Liver (tissue), 8 donors: ENCODE measurements at regions not wholly inside any gene's neighbourhood (a gene's known extent, or its start where the extent isn't known, plus 50 kb on each side); places are given as distances from the start of the nearest gene placed in this dataset.
A peak's percentile ranks its signal among the peaks of the same experiment; 100 is the strongest.

Experiments used
- DNase-seq: peaks from one replicate; pipeline ENCODE4 v3.0.0-alpha.2; 2017; ENCODE audit warnings: low spot score
- H3K27ac ChIP-seq, 2 donors: one replicate each; pipeline ENCODE4 v1.7.0; 2013; ENCODE audit warnings: inconsistent platforms in 2 of 2, low read length in 2 of 2, control low read depth in 1 of 2, low read depth in 1 of 2, mild to moderate bottlenecking in 1 of 2
- H3K27me3 ChIP-seq, 4 donors: one replicate each; pipeline versions ENCODE4 v1.6.1 to v1.7.0; 2013; ENCODE audit warnings: low read length in 3 of 4, inconsistent platforms in 1 of 4, mild to moderate bottlenecking in 1 of 4, moderate library complexity in 1 of 4; ENCODE audit not compliant: control insufficient read depth in 4 of 4, insufficient read depth in 4 of 4
- H3K36me3 ChIP-seq, 4 donors: one replicate each; pipeline versions ENCODE4 v1.6.1 to v1.7.0; 2013; ENCODE audit warnings: low read length in 3 of 4, mild to moderate bottlenecking in 3 of 4, low read depth in 1 of 4, moderate library complexity in 1 of 4; ENCODE audit not compliant: control insufficient read depth in 4 of 4, insufficient read depth in 3 of 4
- H3K4me1 ChIP-seq, 4 donors: one replicate each; pipeline versions ENCODE4 v1.6.1 to v1.7.0; 2013; ENCODE audit warnings: low read length in 3 of 4, mild to moderate bottlenecking in 3 of 4, moderate library complexity in 1 of 4; ENCODE audit not compliant: control insufficient read depth in 4 of 4, insufficient read depth in 4 of 4
- H3K4me3 ChIP-seq, 3 donors: one replicate each; pipeline versions ENCODE4 v1.6.1 to v1.7.0; 2013; ENCODE audit warnings: low read length in 3 of 3, control low read depth in 1 of 3, low read depth in 1 of 3, mild to moderate bottlenecking in 1 of 3
- H3K9ac ChIP-seq, 2 donors: one replicate each; pipeline ENCODE4 v1.7.0; 2013; ENCODE audit warnings: low read length in 2 of 2, mild to moderate bottlenecking in 2 of 2, moderate library complexity in 2 of 2, control low read depth in 1 of 2, low read depth in 1 of 2
- H3K9me3 ChIP-seq, 4 donors: one replicate each; pipeline versions ENCODE4 v1.6.1 to v1.7.0; 2013; ENCODE audit warnings: low read length in 3 of 4; ENCODE audit not compliant: control insufficient read depth in 4 of 4
- EGR1 ChIP-seq, 2 donors: IDR thresholded peaks; 2 replicates each; pipeline ENCODE4 v1.6.1; 2016 to 2018; ENCODE audit warnings: antibody characterized with exemption in 2 of 2, low read depth in 2 of 2
- FOXA1 ChIP-seq: IDR thresholded peaks from 2 replicates; pipeline ENCODE4 v1.6.1; 2016; ENCODE audit warnings: antibody characterized with exemption
- FOXA2 ChIP-seq: IDR thresholded peaks from 2 replicates; pipeline ENCODE4 v1.6.1; 2016; ENCODE audit warnings: antibody characterized with exemption
- GABPA ChIP-seq, 2 donors: IDR thresholded peaks in 1 of 2; conservative IDR thresholded peaks in 1 of 2; 2 replicates each; pipeline ENCODE4 v1.6.1; 2016; ENCODE audit warnings: antibody characterized with exemption in 2 of 2, mild to moderate bottlenecking in 1 of 2, moderate library complexity in 1 of 2
- HNF4A ChIP-seq, 2 donors: conservative IDR thresholded peaks; 2 replicates each; pipeline ENCODE4 v1.6.1; 2016; ENCODE audit warnings: antibody characterized with exemption in 2 of 2, mild to moderate bottlenecking in 2 of 2
- HNF4G ChIP-seq: IDR thresholded peaks from 2 replicates; pipeline ENCODE4 v1.6.1; 2016; ENCODE audit warnings: antibody characterized with exemption
- JUND ChIP-seq, 2 donors: IDR thresholded peaks; 2 replicates each; pipeline ENCODE4 v1.6.1; 2016; ENCODE audit warnings: antibody characterized with exemption in 2 of 2
- NR2F2 ChIP-seq: IDR thresholded peaks from 2 replicates; pipeline ENCODE4 v1.6.1; 2016; ENCODE audit warnings: antibody characterized with exemption
- RAD21 ChIP-seq, 2 donors: IDR thresholded peaks; 2 replicates each; pipeline ENCODE4 v1.6.1; 2016; ENCODE audit warnings: antibody characterized with exemption in 2 of 2, mild to moderate bottlenecking in 2 of 2
- RXRA ChIP-seq, 2 donors: IDR thresholded peaks; 2 replicates each; pipeline ENCODE4 v1.6.1; 2017 to 2018; ENCODE audit warnings: antibody characterized with exemption in 2 of 2, mild to moderate bottlenecking in 1 of 2
- SP1 ChIP-seq: IDR thresholded peaks from 2 replicates; pipeline ENCODE4 v1.6.1; 2018; ENCODE audit warnings: antibody characterized with exemption, mild to moderate bottlenecking
- TAF1 ChIP-seq: conservative IDR thresholded peaks from 2 replicates; pipeline ENCODE4 v1.6.1; 2016; ENCODE audit warnings: antibody characterized with exemption, mild to moderate bottlenecking
- YY1 ChIP-seq: IDR thresholded peaks from 2 replicates; pipeline ENCODE4 v1.6.1; 2016; ENCODE audit warnings: antibody characterized with exemption, mild to moderate bottlenecking
- WGBS: extraction: QIAGEN DNeasy Blood & Tissue Kit; methylation state at CpG from one replicate; pipeline ENCODE4 v1.1.7; 2013; 5-methylcytosine and 5-hydroxymethylcytosine counted together
- TF ChIP-seq, protein P1 (sequence below): IDR thresholded peaks from 2 replicates; pipeline ENCODE4 v1.6.1; 2016; ENCODE audit warnings: antibody characterized with exemption
- TF ChIP-seq, protein P2 (sequence below): IDR thresholded peaks from 2 replicates; pipeline ENCODE4 v1.6.1; 2016; ENCODE audit warnings: antibody characterized with exemption
- TF ChIP-seq, protein P3 (sequence below): fragments of 150-350 bp; IDR thresholded peaks from 2 replicates; pipeline ENCODE4 v1.5.1; 2017; ENCODE audit warnings: improper control_type of control experiment, low read depth, low read length; ENCODE audit not compliant: missing input control
- TF ChIP-seq, protein P4 (sequence below): IDR thresholded peaks from 2 replicates; pipeline ENCODE4 v1.6.1; 2016; ENCODE audit warnings: antibody characterized with exemption, mild to moderate bottlenecking
- TF ChIP-seq, protein P5 (sequence below): IDR thresholded peaks from 2 replicates; pipeline ENCODE4 v1.6.1; 2016; ENCODE audit warnings: antibody characterized with exemption
- donor health status: healthy.
- donor health status: healthy.
- donor health status: healthy.
- donor health status: healthy.
- donor health status: healthy.

DNA sequence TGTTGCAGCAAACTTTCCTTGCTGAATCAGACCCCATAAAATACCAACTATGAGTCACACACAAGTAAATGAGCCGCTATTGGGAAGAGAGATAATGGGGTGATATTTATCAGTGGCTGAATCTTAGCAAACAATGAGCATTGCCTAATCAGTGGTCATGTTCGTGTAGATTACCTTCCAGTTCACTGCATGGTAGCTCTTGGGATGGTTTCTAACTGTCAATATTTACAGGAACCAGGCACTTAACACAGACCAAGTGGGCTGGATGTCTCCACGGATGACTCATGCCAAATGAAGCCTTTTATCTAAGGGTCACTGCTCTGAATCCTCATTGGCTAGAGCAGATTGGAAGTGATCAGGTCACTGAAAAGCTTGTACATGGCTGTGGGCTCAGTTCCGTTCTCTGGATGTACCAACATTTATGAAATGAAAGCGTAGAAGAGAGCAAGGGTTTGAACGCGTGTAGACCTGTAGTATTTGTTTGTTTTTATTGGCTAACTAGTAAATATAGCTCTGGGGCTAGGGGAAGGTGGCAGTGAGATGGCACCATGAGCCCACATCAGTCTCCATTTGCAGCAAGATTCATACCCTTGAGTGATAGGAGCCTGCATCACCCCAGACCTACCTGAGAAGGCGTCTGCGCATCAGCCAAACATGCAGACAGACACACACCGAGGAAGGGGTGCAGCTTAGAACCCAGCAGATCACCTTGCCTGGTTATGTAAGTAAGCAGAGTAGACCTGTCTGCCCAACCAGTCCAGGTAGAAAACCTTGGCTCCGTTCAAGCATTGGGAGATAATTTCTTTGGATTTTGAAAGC is 153.3 kb downstream of the TOMM20 start:
- H3K9ac ChIP-seq, result peak overlapping the region; percentile 14 to 60
- H3K27me3 ChIP-seq, result no peaks in the 10 kb centered on the region
- no peak for DNase-seq
- 32% methylated on average over 11 of the region's 11 CpGs for WGBS
- TF ChIP-seq, protein P1, sequence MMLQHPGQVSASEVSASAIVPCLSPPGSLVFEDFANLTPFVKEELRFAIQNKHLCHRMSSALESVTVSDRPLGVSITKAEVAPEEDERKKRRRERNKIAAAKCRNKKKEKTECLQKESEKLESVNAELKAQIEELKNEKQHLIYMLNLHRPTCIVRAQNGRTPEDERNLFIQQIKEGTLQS, result peak; percentile 98
- TF ChIP-seq EGR1 (IDR thresholded peaks at IDR 0.05; ENCODE audit: low read depth in 2 of 2), result peak in 1 of 2 donors; percentile 85
- TF ChIP-seq, protein P2, sequence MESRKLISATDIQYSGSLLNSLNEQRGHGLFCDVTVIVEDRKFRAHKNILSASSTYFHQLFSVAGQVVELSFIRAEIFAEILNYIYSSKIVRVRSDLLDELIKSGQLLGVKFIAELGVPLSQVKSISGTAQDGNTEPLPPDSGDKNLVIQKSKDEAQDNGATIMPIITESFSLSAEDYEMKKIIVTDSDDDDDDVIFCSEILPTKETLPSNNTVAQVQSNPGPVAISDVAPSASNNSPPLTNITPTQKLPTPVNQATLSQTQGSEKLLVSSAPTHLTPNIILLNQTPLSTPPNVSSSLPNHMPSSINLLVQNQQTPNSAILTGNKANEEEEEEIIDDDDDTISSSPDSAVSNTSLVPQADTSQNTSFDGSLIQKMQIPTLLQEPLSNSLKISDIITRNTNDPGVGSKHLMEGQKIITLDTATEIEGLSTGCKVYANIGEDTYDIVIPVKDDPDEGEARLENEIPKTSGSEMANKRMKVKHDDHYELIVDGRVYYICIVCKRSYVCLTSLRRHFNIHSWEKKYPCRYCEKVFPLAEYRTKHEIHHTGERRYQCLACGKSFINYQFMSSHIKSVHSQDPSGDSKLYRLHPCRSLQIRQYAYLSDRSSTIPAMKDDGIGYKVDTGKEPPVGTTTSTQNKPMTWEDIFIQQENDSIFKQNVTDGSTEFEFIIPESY, result peak; percentile 84
- peak; percentile 90 for TF ChIP-seq NR2F2
- peak; percentile 39 for TF ChIP-seq TAF1
- TF ChIP-seq HNF4A (conservative IDR thresholded peaks at IDR 0.05), result peak; percentile 84 to 91
- TF ChIP-seq, protein P3, sequence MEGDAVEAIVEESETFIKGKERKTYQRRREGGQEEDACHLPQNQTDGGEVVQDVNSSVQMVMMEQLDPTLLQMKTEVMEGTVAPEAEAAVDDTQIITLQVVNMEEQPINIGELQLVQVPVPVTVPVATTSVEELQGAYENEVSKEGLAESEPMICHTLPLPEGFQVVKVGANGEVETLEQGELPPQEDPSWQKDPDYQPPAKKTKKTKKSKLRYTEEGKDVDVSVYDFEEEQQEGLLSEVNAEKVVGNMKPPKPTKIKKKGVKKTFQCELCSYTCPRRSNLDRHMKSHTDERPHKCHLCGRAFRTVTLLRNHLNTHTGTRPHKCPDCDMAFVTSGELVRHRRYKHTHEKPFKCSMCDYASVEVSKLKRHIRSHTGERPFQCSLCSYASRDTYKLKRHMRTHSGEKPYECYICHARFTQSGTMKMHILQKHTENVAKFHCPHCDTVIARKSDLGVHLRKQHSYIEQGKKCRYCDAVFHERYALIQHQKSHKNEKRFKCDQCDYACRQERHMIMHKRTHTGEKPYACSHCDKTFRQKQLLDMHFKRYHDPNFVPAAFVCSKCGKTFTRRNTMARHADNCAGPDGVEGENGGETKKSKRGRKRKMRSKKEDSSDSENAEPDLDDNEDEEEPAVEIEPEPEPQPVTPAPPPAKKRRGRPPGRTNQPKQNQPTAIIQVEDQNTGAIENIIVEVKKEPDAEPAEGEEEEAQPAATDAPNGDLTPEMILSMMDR, result no peak
- TF ChIP-seq YY1, result peak; percentile 81
- TF ChIP-seq RXRA (IDR thresholded peaks at IDR 0.05), result peak; percentile 97 to 99
- peak; percentile 100 for TF ChIP-seq JUND (IDR thresholded peaks at IDR 0.05)
- peak; percentile 98 for TF ChIP-seq SP1
- TF ChIP-seq FOXA1, result peak; percentile 99
- peak; percentile 40 for TF ChIP-seq HNF4G
- TF ChIP-seq FOXA2, result peak; percentile 98
- peak in 1 of 2 donors; percentile 63 for TF ChIP-seq GABPA (IDR thresholded peaks at IDR 0.05 in 1 of 2, conservative IDR thresholded peaks at IDR 0.05 in 1 of 2)
- TF ChIP-seq, protein P4, sequence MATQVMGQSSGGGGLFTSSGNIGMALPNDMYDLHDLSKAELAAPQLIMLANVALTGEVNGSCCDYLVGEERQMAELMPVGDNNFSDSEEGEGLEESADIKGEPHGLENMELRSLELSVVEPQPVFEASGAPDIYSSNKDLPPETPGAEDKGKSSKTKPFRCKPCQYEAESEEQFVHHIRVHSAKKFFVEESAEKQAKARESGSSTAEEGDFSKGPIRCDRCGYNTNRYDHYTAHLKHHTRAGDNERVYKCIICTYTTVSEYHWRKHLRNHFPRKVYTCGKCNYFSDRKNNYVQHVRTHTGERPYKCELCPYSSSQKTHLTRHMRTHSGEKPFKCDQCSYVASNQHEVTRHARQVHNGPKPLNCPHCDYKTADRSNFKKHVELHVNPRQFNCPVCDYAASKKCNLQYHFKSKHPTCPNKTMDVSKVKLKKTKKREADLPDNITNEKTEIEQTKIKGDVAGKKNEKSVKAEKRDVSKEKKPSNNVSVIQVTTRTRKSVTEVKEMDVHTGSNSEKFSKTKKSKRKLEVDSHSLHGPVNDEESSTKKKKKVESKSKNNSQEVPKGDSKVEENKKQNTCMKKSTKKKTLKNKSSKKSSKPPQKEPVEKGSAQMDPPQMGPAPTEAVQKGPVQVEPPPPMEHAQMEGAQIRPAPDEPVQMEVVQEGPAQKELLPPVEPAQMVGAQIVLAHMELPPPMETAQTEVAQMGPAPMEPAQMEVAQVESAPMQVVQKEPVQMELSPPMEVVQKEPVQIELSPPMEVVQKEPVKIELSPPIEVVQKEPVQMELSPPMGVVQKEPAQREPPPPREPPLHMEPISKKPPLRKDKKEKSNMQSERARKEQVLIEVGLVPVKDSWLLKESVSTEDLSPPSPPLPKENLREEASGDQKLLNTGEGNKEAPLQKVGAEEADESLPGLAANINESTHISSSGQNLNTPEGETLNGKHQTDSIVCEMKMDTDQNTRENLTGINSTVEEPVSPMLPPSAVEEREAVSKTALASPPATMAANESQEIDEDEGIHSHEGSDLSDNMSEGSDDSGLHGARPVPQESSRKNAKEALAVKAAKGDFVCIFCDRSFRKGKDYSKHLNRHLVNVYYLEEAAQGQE, result peak; percentile 79
- TF ChIP-seq, protein P5, sequence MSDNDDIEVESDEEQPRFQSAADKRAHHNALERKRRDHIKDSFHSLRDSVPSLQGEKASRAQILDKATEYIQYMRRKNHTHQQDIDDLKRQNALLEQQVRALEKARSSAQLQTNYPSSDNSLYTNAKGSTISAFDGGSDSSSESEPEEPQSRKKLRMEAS, result peak; percentile 95
- TF ChIP-seq RAD21 (IDR thresholded peaks at IDR 0.05), result peak; percentile 68 to 72
- H3K27ac ChIP-seq, result peak overlapping the region; percentile 97 to 99
- H3K4me3 ChIP-seq, result no peak overlapping the region
- H3K36me3 ChIP-seq, result no peaks in the 10 kb centered on the region
- peaks cover 28 to 83% (median 51%) of the 10 kb centered on the region in 4 donors for H3K4me1 ChIP-seq
- H3K9me3 ChIP-seq, result no peaks in the 10 kb centered on the region
